Liver (tissue), 3 donors: ENCODE measurements at regions not wholly inside any gene's neighbourhood (a gene's known extent, or its start where the extent isn't known, plus 50 kb on each side); places are given as distances from the start of the nearest gene placed in this dataset.

ENCODE experiments used
- CTCF ChIP-seq: fragments of 150-350 bp; IDR thresholded peaks from 2 replicates; pipeline ENCODE4 v1.5.1; 2017; ENCODE audit warnings: improper control_type of control experiment, low read depth, low read length; ENCODE audit not compliant: missing input control
- FOXA1 ChIP-seq: IDR thresholded peaks from 2 replicates; pipeline ENCODE4 v1.6.1; 2016; ENCODE audit warnings: antibody characterized with exemption
- GABPA ChIP-seq, 2 donors: IDR thresholded peaks in 1 of 2; conservative IDR thresholded peaks in 1 of 2; 2 replicates each; pipeline ENCODE4 v1.6.1; 2016; ENCODE audit warnings: antibody characterized with exemption in 2 of 2, mild to moderate bottlenecking in 1 of 2, moderate library complexity in 1 of 2
- RAD21 ChIP-seq, 2 donors: IDR thresholded peaks; 2 replicates each; pipeline ENCODE4 v1.6.1; 2016; ENCODE audit warnings: antibody characterized with exemption in 2 of 2, mild to moderate bottlenecking in 2 of 2
- SP1 ChIP-seq: IDR thresholded peaks from 2 replicates; pipeline ENCODE4 v1.6.1; 2018; ENCODE audit warnings: antibody characterized with exemption, mild to moderate bottlenecking
- YY1 ChIP-seq: IDR thresholded peaks from 2 replicates; pipeline ENCODE4 v1.6.1; 2016; ENCODE audit warnings: antibody characterized with exemption, mild to moderate bottlenecking
- TF ChIP-seq, protein P1 (sequence below): IDR thresholded peaks from 2 replicates; pipeline ENCODE4 v1.6.1; 2016; ENCODE audit warnings: antibody characterized with exemption, mild to moderate bottlenecking
- donor health status: healthy.
- donor health status: healthy.

DNA sequence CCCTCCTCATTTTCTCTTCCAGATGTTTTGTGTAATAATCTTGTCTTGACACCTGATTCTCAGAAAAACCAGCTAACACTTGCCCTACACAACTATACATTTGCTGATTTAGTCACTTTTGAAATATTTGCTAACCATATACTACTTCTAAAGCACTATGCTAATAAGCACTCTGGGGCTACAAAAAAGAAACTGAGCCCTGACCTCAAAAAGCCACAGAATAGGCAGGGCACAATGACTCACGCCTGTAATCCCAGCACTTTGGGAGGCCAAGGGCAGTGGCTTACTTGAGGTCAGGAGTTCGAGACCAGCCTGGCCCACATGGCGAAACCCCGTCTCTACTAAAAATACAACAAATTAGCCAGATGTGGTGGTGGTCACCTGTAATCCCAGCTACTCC, 266.0 kb downstream of the RAD51AP2 start:
- no peak for TF ChIP-seq SP1
- TF ChIP-seq FOXA1 = no peak
- no peak for TF ChIP-seq CTCF
- no peak for TF ChIP-seq YY1
- TF ChIP-seq, protein P1, sequence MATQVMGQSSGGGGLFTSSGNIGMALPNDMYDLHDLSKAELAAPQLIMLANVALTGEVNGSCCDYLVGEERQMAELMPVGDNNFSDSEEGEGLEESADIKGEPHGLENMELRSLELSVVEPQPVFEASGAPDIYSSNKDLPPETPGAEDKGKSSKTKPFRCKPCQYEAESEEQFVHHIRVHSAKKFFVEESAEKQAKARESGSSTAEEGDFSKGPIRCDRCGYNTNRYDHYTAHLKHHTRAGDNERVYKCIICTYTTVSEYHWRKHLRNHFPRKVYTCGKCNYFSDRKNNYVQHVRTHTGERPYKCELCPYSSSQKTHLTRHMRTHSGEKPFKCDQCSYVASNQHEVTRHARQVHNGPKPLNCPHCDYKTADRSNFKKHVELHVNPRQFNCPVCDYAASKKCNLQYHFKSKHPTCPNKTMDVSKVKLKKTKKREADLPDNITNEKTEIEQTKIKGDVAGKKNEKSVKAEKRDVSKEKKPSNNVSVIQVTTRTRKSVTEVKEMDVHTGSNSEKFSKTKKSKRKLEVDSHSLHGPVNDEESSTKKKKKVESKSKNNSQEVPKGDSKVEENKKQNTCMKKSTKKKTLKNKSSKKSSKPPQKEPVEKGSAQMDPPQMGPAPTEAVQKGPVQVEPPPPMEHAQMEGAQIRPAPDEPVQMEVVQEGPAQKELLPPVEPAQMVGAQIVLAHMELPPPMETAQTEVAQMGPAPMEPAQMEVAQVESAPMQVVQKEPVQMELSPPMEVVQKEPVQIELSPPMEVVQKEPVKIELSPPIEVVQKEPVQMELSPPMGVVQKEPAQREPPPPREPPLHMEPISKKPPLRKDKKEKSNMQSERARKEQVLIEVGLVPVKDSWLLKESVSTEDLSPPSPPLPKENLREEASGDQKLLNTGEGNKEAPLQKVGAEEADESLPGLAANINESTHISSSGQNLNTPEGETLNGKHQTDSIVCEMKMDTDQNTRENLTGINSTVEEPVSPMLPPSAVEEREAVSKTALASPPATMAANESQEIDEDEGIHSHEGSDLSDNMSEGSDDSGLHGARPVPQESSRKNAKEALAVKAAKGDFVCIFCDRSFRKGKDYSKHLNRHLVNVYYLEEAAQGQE = no peak
- TF ChIP-seq GABPA (IDR thresholded peaks at IDR 0.05 in 1 of 2, conservative IDR thresholded peaks at IDR 0.05 in 1 of 2) = no peak
- TF ChIP-seq RAD21 (IDR thresholded peaks at IDR 0.05) = no peak
